Ishikawa (cell line): ENCODE measurements at regions not wholly inside any gene's neighbourhood (a gene's known extent, or its start where the extent isn't known, plus 50 kb on each side); places are given as distances from the start of the nearest gene placed in this dataset.

Source experiments
- CEBPB ChIP-seq: IDR thresholded peaks from 2 replicates; pipeline ENCODE4 v1.6.1; 2012
- CREB1 ChIP-seq: IDR thresholded peaks from 2 replicates; pipeline ENCODE4 v1.6.1; 2012; ENCODE audit warnings: low read depth
- EGR1 ChIP-seq: IDR thresholded peaks from 2 replicates; pipeline ENCODE4 v1.6.1; 2012
- EP300 ChIP-seq: IDR thresholded peaks from 2 replicates; pipeline ENCODE4 v1.6.1; 2012; ENCODE audit warnings: borderline replicate concordance
- FOXM1 ChIP-seq: IDR thresholded peaks from 2 replicates; pipeline ENCODE4 v1.6.1; 2012; ENCODE audit warnings: low read depth, borderline replicate concordance
- NFIC ChIP-seq: IDR thresholded peaks from 2 replicates; pipeline ENCODE4 v1.6.1; 2012
- RAD21 ChIP-seq: IDR thresholded peaks from 2 replicates; pipeline ENCODE4 v1.6.1; 2012; ENCODE audit warnings: low read depth
- TAF1 ChIP-seq: IDR thresholded peaks from 2 replicates; pipeline ENCODE4 v1.6.1; 2012; ENCODE audit warnings: low read depth, mild to moderate bottlenecking
- TCF12 ChIP-seq: IDR thresholded peaks from 2 replicates; pipeline ENCODE4 v1.6.1; 2012; ENCODE audit warnings: low read depth
- TEAD4 ChIP-seq: IDR thresholded peaks from 2 replicates; pipeline ENCODE4 v1.6.1; 2012
- YY1 ChIP-seq: IDR thresholded peaks from 2 replicates; pipeline ENCODE4 v1.6.1; 2012; ENCODE audit warnings: low read depth
- ZBTB7A ChIP-seq: IDR thresholded peaks from 2 replicates; pipeline ENCODE4 v1.6.1; 2012; ENCODE audit warnings: low read depth
- TF ChIP-seq, protein P1 (sequence below): IDR thresholded peaks from 2 replicates; pipeline ENCODE4 v1.6.1; 2012
- TF ChIP-seq, protein P2 (sequence below): IDR thresholded peaks from 2 replicates; pipeline ENCODE4 v1.6.1; 2012; ENCODE audit warnings: low read depth, mild to moderate bottlenecking
- TF ChIP-seq, protein P3 (sequence below): IDR thresholded peaks from 2 replicates; pipeline ENCODE4 v1.6.1; 2012

DNA sequence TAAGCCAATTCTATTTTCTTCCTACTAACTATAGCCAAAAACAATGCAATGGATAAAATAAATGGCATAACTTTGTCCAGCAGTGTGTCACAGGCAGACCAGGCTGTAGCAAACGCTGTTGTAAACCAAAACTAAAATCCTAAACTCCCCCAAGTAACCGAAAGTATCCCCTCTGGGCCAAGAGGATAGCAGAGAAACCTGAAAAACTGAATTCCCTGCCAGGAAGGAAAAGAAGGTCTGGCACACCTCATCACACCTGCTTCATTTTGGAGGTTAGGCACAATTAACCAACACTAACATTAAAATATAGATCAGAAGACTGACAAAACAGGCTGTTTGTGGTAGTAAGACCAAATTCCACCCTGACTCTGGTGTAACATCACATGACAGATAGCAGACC is 356.8 kb upstream of the C1orf87 start:
- TF ChIP-seq TAF1 (no peak), FOXM1 (no peak), EP300 (no peak), NFIC (no peak), RAD21 (no peak), EGR1 (no peak), TCF12 (no peak), CEBPB (no peak), TEAD4 (no peak), CREB1 (no peak), YY1 (no peak), ZBTB7A (no peak)
- TF ChIP-seq, protein P1, sequence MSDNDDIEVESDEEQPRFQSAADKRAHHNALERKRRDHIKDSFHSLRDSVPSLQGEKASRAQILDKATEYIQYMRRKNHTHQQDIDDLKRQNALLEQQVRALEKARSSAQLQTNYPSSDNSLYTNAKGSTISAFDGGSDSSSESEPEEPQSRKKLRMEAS, result no peak
- TF ChIP-seq, protein P2, sequence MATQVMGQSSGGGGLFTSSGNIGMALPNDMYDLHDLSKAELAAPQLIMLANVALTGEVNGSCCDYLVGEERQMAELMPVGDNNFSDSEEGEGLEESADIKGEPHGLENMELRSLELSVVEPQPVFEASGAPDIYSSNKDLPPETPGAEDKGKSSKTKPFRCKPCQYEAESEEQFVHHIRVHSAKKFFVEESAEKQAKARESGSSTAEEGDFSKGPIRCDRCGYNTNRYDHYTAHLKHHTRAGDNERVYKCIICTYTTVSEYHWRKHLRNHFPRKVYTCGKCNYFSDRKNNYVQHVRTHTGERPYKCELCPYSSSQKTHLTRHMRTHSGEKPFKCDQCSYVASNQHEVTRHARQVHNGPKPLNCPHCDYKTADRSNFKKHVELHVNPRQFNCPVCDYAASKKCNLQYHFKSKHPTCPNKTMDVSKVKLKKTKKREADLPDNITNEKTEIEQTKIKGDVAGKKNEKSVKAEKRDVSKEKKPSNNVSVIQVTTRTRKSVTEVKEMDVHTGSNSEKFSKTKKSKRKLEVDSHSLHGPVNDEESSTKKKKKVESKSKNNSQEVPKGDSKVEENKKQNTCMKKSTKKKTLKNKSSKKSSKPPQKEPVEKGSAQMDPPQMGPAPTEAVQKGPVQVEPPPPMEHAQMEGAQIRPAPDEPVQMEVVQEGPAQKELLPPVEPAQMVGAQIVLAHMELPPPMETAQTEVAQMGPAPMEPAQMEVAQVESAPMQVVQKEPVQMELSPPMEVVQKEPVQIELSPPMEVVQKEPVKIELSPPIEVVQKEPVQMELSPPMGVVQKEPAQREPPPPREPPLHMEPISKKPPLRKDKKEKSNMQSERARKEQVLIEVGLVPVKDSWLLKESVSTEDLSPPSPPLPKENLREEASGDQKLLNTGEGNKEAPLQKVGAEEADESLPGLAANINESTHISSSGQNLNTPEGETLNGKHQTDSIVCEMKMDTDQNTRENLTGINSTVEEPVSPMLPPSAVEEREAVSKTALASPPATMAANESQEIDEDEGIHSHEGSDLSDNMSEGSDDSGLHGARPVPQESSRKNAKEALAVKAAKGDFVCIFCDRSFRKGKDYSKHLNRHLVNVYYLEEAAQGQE, result no peak
- TF ChIP-seq, protein P3, sequence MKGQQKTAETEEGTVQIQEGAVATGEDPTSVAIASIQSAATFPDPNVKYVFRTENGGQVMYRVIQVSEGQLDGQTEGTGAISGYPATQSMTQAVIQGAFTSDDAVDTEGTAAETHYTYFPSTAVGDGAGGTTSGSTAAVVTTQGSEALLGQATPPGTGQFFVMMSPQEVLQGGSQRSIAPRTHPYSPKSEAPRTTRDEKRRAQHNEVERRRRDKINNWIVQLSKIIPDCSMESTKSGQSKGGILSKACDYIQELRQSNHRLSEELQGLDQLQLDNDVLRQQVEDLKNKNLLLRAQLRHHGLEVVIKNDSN, result no peak

DNA sequence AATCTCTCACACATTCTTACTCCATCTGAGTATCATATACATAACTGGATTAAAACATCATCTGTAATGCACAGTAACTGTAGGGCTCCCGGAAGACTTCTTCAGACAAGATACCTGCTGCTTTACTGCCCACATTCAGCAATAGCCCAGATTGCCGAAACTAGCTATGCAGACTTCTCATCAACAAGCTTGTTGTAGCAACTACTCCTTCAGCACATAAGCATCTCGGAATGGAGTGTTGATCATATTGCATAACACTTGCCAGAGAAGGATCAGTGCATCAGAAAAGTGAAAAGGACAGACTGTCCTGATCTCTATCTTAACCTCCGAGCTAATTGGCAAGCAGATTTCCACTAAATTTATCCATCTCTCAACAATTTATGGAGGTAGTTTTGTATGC is 354.6 kb upstream of the C1orf87 start:
- TF ChIP-seq FOXM1 (no peak), EGR1 (no peak), CREB1 (no peak), ZBTB7A (no peak), NFIC (no peak), CEBPB (no peak), YY1 (no peak), RAD21 (no peak), TEAD4 (no peak), TCF12 (no peak)
- TF ChIP-seq, protein P1, result no peak
- TF ChIP-seq, protein P3, result no peak

DNA sequence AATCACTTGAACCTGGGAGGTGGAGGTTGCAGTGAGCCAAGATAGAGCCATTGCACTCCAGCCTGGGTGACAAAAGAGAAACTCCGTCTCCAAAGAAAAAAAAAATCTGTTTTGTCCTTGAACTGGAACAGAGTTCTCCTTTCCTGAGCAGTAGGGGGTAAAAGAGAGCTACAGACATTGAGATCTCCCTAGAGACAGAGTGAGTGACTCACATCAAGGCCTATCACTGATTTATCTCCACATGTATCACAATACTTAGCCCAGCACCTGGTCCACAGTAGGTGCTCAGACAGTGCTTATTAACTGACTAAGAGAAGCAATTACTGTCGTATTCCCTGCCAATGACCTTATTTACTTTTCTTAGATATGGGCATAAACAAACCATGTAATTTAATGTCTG is 354.1 kb upstream of the C1orf87 start:
- TF ChIP-seq, protein P1, result no peak
- TF ChIP-seq, protein P2, result no peak
- TF ChIP-seq, protein P3, result no peak
- TF ChIP-seq TAF1, result no peak
- no peak for TF ChIP-seq ZBTB7A
- TF ChIP-seq EP300, result no peak
- TF ChIP-seq EGR1, result no peak
- TF ChIP-seq FOXM1, result no peak
- TF ChIP-seq NFIC, result no peak
- no peak for TF ChIP-seq TCF12
- no peak for TF ChIP-seq TEAD4
- TF ChIP-seq CREB1, result no peak
- no peak for TF ChIP-seq CEBPB
- no peak for TF ChIP-seq RAD21
- TF ChIP-seq YY1, result no peak

DNA sequence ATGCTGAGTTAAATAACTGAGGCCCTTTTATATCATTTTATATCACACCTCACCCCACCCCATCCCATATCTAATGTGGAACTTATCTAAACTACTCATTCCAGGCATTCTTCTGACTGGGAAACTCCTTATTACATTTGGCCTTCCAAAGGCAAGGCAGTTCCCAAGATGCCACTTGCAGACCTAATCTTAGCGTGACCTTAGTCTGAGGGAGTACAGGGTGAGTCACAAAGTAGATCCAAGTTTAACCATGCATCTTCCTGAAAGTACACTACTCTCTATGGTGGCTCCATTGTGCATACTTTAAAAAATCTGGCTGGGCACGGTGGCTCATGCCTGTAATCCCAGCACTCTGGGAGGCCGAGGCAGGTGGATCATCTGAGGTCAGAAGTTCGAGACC is 353.6 kb upstream of the C1orf87 start:
- TF ChIP-seq, protein P3, result no peak
- TF ChIP-seq ZBTB7A (no peak), CREB1 (no peak), TCF12 (no peak), RAD21 (no peak), NFIC (no peak), CEBPB (no peak), YY1 (no peak)

DNA sequence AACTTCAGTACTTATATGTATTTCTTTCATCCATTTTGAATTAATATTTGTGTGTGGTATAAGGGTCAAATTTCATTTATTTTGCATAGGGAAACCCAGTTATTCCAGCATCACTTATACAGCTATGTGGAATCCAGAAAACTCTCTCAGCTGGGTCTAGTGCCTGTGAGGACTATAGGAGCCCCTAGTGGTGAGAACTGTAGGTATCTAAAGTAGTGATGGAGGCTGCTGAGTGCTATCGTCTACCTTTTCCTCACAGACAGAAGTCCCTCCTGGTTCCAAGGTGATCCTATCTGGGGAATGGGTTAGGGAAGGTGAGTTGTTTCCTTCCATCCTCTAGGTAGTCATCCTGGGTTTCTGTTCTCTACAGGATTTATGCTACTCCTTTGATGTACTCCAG is 352.0 kb upstream of the C1orf87 start:
- TF ChIP-seq ZBTB7A (no peak), RAD21 (peak; percentile 26; the same call in 1 of the 2 replicates), TAF1 (no peak), NFIC (no peak), EGR1 (no peak), TEAD4 (no peak)
- TF ChIP-seq, protein P3, result no peak
